GM23338 (cell line): ENCODE measurements at regions not wholly inside any gene's neighbourhood (a gene's known extent, or its start where the extent isn't known, plus 50 kb on each side); places are given as distances from the start of the nearest gene placed in this dataset.

Experiments
- ATAC-seq: fragments of 200-7000 bp; cut with Tn5 transposase; 3 replicates; pipeline ENCODE4 v1.9.1; 2020
- DNase-seq: peaks from one replicate; pipeline ENCODE4 v3.0.0-alpha.2; 2015; ENCODE audit warnings: low spot score
- H2AFZ ChIP-seq: fragments of 200-600 bp; sonication (generic); 2 replicates; pipeline ENCODE4 v1.8.0; 2016; ENCODE audit warnings: antibody characterized with exemption, mild to moderate bottlenecking, moderate library complexity
- H3F3A ChIP-seq: fragments of 200-600 bp; sonication (generic); replicated peaks from 2 replicates; pipeline ENCODE4 v1.8.0; 2017; ENCODE audit warnings: antibody characterized with exemption, mixed run types, low read depth
- H3K27ac ChIP-seq: fragments of 200-600 bp; sonication (generic); 2 replicates; pipeline ENCODE4 v1.6.1; 2016; ENCODE audit warnings: low read depth
- H3K27me3 ChIP-seq: fragments of 200-600 bp; sonication (generic); 2 replicates; pipeline ENCODE4 v1.8.0; 2016; ENCODE audit warnings: mild to moderate bottlenecking, mixed run types, moderate library complexity; ENCODE audit not compliant: insufficient read depth
- H3K36me3 ChIP-seq: fragments of 200-600 bp; sonication (generic); 2 replicates; pipeline ENCODE4 v1.8.0; 2016; ENCODE audit warnings: mild to moderate bottlenecking; ENCODE audit not compliant: insufficient read depth
- H3K4me1 ChIP-seq: fragments of 200-600 bp; sonication (generic); 2 replicates; pipeline ENCODE4 v1.8.0; 2016; ENCODE audit warnings: mild to moderate bottlenecking, moderate library complexity; ENCODE audit not compliant: insufficient read depth
- H3K4me2 ChIP-seq: fragments of 200-600 bp; sonication (generic); 2 replicates; pipeline ENCODE4 v1.7.1; 2017; ENCODE audit warnings: mixed run types
- H3K4me3 ChIP-seq: fragments of 200-600 bp; sonication (generic); 2 replicates; pipeline ENCODE4 v1.6.1; 2016; ENCODE audit warnings: mixed run types
- H3K79me2 ChIP-seq: fragments of 200-600 bp; sonication (generic); replicated peaks from 2 replicates; pipeline ENCODE4 v1.8.0; 2017; ENCODE audit warnings: mild to moderate bottlenecking; ENCODE audit not compliant: insufficient read depth
- H3K9me2 ChIP-seq: fragments of 200-600 bp; sonication (generic); 2 replicates; pipeline ENCODE4 v1.8.0; 2017; ENCODE audit not compliant: insufficient read depth
- H4K20me1 ChIP-seq: fragments of 200-600 bp; sonication (generic); replicated peaks from 2 replicates; pipeline ENCODE4 v1.8.0; 2017; ENCODE audit warnings: mild to moderate bottlenecking; ENCODE audit not compliant: insufficient read depth
- H3K27ac Mint-ChIP-seq: 2 replicates; pipeline ENCODE4 v1.8.0; 2020; ENCODE audit warnings: inconsistent platforms, mild to moderate bottlenecking, moderate library complexity, mixed read lengths
- H3K27me3 Mint-ChIP-seq: 3 replicates; pipeline ENCODE4 v1.8.0; 2022; ENCODE audit warnings: low read depth, mild to moderate bottlenecking, moderate library complexity, mixed read lengths, inconsistent platforms; ENCODE audit not compliant: insufficient read depth, poor library complexity
- H3K36me3 Mint-ChIP-seq: 3 replicates; pipeline ENCODE4 v1.8.0; 2021; ENCODE audit warnings: low read depth, mild to moderate bottlenecking, inconsistent platforms, moderate library complexity, mixed read lengths
- H3K4me1 Mint-ChIP-seq: 3 replicates; pipeline ENCODE4 v1.8.0; 2020; ENCODE audit warnings: mild to moderate bottlenecking, inconsistent platforms, mixed read lengths
- H3K4me3 Mint-ChIP-seq: 3 replicates; pipeline ENCODE4 v1.8.0; 2021; ENCODE audit warnings: moderate library complexity, mild to moderate bottlenecking, inconsistent platforms, mixed read lengths
- H3K9me3 Mint-ChIP-seq: 3 replicates; pipeline ENCODE4 v1.8.0; 2020; ENCODE audit warnings: moderate library complexity, mild to moderate bottlenecking, inconsistent platforms, mixed read lengths
- CREB1 ChIP-seq: fragments of 250-450 bp; sonication (Bioruptor Pico); IDR thresholded peaks from 2 replicates; pipeline ENCODE4 v1.5.0; 2020; ENCODE audit warnings: low read depth, mild to moderate bottlenecking, moderate library complexity
- EZH2 ChIP-seq: fragments of 200-600 bp; sonication (generic); IDR thresholded peaks from one replicate; pipeline ENCODE4 v1.8.0; 2017; ENCODE audit warnings: antibody characterized with exemption, mild to moderate bottlenecking, low read depth; ENCODE audit not compliant: unreplicated experiment
- NANOG ChIP-seq: IDR thresholded peaks from 2 replicates; pipeline ENCODE4 v1.6.1; 2016; ENCODE audit warnings: antibody characterized with exemption, borderline replicate concordance
- ZNF114 ChIP-seq: fragments of 250-450 bp; sonication (Bioruptor Pico); IDR thresholded peaks from 2 replicates; pipeline ENCODE4 v1.5.0; 2020; ENCODE audit warnings: mild to moderate bottlenecking, moderate library complexity
- ZNF331 ChIP-seq: fragments of 250-450 bp; sonication (Bioruptor Pico); IDR thresholded peaks from 2 replicates; pipeline ENCODE4 v1.5.0; 2020; ENCODE audit warnings: low read depth, mild to moderate bottlenecking, moderate library complexity
- TF ChIP-seq, protein P1 (sequence below): IDR thresholded peaks from one replicate; pipeline ENCODE4 v1.6.1; 2018; ENCODE audit warnings: antibody characterized with exemption; ENCODE audit not compliant: unreplicated experiment
- TF ChIP-seq, protein P2 (sequence below): fragments of 250-450 bp; sonication (Bioruptor Pico); IDR thresholded peaks from 2 replicates; pipeline ENCODE4 v1.5.0; 2020; ENCODE audit warnings: mild to moderate bottlenecking, moderate library complexity

DNA sequence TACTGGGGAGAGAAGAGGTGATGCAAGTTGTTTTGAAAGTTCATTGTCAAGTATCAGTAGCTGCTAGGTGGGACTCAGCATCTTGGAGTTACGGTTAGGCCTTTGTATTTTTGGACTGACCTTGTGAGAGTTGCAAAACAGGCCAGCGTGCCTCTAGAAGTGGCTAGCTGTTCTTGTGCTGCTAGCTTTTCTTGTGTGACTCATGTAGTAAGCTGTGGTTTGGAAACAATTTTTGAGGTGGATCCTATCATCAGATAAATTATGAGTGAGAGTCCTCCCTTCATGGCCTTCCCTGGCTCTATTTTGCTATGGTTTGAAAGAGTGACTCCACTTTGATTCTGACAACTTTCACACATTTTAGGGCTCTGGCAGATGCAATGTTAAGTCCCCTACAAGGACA is 409.2 kb upstream of the HS6ST1 start:
- TF ChIP-seq EZH2 = no peak
- no peak for TF ChIP-seq CREB1 (CRISPR knock-in tag)
- TF ChIP-seq, protein P1, sequence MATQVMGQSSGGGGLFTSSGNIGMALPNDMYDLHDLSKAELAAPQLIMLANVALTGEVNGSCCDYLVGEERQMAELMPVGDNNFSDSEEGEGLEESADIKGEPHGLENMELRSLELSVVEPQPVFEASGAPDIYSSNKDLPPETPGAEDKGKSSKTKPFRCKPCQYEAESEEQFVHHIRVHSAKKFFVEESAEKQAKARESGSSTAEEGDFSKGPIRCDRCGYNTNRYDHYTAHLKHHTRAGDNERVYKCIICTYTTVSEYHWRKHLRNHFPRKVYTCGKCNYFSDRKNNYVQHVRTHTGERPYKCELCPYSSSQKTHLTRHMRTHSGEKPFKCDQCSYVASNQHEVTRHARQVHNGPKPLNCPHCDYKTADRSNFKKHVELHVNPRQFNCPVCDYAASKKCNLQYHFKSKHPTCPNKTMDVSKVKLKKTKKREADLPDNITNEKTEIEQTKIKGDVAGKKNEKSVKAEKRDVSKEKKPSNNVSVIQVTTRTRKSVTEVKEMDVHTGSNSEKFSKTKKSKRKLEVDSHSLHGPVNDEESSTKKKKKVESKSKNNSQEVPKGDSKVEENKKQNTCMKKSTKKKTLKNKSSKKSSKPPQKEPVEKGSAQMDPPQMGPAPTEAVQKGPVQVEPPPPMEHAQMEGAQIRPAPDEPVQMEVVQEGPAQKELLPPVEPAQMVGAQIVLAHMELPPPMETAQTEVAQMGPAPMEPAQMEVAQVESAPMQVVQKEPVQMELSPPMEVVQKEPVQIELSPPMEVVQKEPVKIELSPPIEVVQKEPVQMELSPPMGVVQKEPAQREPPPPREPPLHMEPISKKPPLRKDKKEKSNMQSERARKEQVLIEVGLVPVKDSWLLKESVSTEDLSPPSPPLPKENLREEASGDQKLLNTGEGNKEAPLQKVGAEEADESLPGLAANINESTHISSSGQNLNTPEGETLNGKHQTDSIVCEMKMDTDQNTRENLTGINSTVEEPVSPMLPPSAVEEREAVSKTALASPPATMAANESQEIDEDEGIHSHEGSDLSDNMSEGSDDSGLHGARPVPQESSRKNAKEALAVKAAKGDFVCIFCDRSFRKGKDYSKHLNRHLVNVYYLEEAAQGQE = no peak
- no peak for TF ChIP-seq ZNF331
- TF ChIP-seq ZNF114 (CRISPR knock-in tag) = no peak
- TF ChIP-seq, protein P2, sequence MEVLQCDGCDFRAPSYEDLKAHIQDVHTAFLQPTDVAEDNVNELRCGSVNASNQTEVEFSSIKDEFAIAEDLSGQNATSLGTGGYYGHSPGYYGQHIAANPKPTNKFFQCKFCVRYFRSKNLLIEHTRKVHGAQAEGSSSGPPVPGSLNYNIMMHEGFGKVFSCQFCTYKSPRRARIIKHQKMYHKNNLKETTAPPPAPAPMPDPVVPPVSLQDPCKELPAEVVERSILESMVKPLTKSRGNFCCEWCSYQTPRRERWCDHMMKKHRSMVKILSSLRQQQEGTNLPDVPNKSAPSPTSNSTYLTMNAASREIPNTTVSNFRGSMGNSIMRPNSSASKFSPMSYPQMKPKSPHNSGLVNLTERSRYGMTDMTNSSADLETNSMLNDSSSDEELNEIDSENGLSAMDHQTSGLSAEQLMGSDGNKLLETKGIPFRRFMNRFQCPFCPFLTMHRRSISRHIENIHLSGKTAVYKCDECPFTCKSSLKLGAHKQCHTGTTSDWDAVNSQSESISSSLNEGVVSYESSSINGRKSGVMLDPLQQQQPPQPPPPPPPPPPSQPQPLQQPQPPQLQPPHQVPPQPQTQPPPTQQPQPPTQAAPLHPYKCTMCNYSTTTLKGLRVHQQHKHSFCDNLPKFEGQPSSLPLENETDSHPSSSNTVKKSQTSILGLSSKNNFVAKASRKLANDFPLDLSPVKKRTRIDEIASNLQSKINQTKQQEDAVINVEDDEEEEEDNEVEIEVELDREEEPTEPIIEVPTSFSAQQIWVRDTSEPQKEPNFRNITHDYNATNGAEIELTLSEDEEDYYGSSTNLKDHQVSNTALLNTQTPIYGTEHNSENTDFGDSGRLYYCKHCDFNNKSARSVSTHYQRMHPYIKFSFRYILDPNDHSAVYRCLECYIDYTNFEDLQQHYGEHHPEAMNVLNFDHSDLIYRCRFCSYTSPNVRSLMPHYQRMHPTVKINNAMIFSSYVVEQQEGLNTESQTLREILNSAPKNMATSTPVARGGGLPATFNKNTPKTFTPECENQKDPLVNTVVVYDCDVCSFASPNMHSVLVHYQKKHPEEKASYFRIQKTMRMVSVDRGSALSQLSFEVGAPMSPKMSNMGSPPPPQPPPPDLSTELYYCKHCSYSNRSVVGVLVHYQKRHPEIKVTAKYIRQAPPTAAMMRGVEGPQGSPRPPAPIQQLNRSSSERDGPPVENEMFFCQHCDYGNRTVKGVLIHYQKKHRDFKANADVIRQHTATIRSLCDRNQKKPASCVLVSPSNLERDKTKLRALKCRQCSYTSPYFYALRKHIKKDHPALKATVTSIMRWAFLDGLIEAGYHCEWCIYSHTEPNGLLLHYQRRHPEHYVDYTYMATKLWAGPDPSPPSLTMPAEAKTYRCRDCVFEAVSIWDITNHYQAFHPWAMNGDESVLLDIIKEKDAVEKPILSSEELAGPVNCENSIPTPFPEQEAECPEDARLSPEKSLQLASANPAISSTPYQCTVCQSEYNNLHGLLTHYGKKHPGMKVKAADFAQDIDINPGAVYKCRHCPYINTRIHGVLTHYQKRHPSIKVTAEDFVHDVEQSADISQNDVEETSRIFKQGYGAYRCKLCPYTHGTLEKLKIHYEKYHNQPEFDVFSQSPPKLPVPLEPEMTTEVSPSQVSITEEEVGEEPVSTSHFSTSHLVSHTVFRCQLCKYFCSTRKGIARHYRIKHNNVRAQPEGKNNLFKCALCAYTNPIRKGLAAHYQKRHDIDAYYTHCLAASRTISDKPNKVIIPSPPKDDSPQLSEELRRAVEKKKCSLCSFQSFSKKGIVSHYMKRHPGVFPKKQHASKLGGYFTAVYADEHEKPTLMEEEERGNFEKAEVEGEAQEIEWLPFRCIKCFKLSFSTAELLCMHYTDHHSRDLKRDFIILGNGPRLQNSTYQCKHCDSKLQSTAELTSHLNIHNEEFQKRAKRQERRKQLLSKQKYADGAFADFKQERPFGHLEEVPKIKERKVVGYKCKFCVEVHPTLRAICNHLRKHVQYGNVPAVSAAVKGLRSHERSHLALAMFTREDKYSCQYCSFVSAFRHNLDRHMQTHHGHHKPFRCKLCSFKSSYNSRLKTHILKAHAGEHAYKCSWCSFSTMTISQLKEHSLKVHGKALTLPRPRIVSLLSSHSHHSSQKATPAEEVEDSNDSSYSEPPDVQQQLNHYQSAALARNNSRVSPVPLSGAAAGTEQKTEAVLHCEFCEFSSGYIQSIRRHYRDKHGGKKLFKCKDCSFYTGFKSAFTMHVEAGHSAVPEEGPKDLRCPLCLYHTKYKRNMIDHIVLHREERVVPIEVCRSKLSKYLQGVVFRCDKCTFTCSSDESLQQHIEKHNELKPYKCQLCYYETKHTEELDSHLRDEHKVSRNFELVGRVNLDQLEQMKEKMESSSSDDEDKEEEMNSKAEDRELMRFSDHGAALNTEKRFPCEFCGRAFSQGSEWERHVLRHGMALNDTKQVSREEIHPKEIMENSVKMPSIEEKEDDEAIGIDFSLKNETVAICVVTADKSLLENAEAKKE (CRISPR knock-in tag) = no peak
- TF ChIP-seq NANOG = no peak
- peaks cover 3% of the 10 kb centered on the region for H3K27me3 Mint-ChIP-seq
- no peak overlapping the region for H3K4me3 Mint-ChIP-seq
- no peaks in the 10 kb centered on the region; the same call in 1 of the 3 replicates for H3K36me3 Mint-ChIP-seq
- no peaks in the 10 kb centered on the region for H3K9me2 ChIP-seq
- no peaks in the 10 kb centered on the region for H3K4me1 ChIP-seq
- H4K20me1 ChIP-seq = no peaks in the 10 kb centered on the region
- no peak overlapping the region for H2AFZ ChIP-seq
- no peak overlapping the region for H3K27ac ChIP-seq
- peaks cover 3% of the 10 kb centered on the region for H3K9me3 Mint-ChIP-seq
- no peaks in the 10 kb centered on the region for H3K27me3 ChIP-seq
- DNase-seq (no peak), ATAC-seq (no peak)
- H3K4me1 Mint-ChIP-seq = no peaks in the 10 kb centered on the region
- H3K4me2 ChIP-seq = no peak overlapping the region
- H3K4me3 ChIP-seq = no peak overlapping the region
- no peaks in the 10 kb centered on the region for H3K36me3 ChIP-seq
- H3K27ac Mint-ChIP-seq = no peak overlapping the region
- no peaks in the 10 kb centered on the region for H3F3A ChIP-seq
- H3K79me2 ChIP-seq = no peaks in the 10 kb centered on the region
